VCaP (cell line): ENCODE measurements at regions not wholly inside any gene's neighbourhood (a gene's known extent, or its start where the extent isn't known, plus 50 kb on each side); places are given as distances from the start of the nearest gene placed in this dataset.

Experiments used
- H3K27ac ChIP-seq: fragments of 450-650 bp; 2 replicates; pipeline ENCODE4 v1.5.1; 2017
- TF ChIP-seq, protein P1 (sequence below): fragments of 450-650 bp; conservative IDR thresholded peaks from 2 replicates; pipeline ENCODE4 v1.5.1; 2017; ENCODE audit warnings: mild to moderate bottlenecking, moderate library complexity

DNA sequence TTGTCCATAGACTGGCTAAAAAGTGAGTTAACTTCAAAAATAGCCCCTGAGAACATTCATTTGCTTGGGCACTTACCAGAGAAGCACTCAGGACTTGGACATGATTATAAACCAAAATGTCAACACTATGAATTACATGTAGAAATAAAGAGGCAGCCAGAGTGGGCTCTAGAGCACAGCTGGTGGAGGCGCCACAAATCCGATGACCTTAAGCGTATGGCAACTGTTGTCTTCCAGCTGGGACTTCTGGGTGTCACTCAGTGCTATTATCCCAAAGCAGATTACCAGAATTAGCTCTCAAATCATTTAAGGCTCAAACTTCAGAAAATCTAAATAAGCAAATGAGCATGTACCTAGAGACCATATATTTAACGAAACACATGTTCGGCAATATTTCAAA lies 1255.5 kb upstream of the SLC10A2 start:
- TF ChIP-seq, protein P1, sequence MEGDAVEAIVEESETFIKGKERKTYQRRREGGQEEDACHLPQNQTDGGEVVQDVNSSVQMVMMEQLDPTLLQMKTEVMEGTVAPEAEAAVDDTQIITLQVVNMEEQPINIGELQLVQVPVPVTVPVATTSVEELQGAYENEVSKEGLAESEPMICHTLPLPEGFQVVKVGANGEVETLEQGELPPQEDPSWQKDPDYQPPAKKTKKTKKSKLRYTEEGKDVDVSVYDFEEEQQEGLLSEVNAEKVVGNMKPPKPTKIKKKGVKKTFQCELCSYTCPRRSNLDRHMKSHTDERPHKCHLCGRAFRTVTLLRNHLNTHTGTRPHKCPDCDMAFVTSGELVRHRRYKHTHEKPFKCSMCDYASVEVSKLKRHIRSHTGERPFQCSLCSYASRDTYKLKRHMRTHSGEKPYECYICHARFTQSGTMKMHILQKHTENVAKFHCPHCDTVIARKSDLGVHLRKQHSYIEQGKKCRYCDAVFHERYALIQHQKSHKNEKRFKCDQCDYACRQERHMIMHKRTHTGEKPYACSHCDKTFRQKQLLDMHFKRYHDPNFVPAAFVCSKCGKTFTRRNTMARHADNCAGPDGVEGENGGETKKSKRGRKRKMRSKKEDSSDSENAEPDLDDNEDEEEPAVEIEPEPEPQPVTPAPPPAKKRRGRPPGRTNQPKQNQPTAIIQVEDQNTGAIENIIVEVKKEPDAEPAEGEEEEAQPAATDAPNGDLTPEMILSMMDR, result no peak
- H3K27ac ChIP-seq, result no peak overlapping the region

DNA sequence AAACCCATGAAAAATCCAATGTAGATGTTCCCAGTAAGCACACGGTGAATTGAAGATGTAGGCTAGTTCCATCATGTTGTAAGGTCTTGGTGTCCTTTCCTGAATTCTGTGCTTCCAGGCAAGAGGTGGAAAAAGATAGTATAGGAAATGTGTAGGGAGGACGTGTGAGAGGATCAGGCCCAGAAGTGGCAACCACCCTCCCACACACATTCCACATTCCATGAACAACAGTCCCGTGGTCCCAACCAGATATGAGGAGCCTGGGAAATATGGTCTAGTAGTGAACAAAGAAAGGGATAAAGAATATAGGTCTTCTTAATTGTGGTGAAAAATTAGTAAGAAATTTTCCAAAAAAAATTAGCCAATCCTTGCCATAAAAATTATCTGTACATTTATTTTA lies 1254.2 kb upstream of the SLC10A2 start:
- H3K27ac ChIP-seq, result no peak overlapping the region
- TF ChIP-seq, protein P1, result no peak

DNA sequence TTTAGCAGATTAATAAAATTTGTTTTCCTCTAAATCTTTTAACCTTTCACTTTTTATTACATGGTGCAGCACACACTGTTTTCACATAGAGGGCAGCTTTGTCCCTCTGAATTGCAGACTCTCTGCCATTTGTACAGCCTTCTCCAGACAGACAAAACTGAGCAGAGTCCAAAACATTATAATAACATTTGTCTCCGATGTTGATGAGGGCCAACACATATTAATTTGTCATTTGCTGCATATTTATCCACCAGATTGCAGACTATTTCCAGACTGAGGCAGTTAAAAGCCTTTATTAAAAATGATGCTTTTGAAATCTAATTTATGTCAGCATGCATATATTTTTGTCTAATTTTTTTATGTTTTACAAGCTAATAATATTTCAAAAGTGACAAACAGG lies 1251.9 kb upstream of the SLC10A2 start:
- peak overlapping the region; percentile 23; the same call in 1 of the 2 replicates for H3K27ac ChIP-seq
- TF ChIP-seq, protein P1, result peak; percentile 86

DNA sequence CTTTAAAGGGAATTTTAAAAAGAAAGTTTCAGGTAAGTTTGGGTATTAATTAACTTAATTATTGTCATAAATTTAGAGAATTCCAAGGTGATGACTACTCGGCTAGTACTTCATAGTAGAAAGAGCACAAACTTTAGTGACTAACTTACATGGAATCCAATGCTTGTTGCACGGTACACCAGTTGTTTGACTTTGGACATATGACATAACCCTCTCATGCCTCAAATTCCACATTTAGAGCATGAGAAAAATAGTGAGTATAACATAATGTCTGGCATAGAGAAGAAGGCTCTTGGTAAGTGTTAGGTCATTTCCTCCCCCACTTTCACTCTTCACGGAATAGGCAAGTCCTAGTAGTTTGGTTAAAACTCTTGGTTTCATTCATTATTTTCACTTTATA lies 1249.4 kb upstream of the SLC10A2 start:
- no peak overlapping the region; the same call in 1 of the 2 replicates for H3K27ac ChIP-seq
- TF ChIP-seq, protein P1, result no peak

DNA sequence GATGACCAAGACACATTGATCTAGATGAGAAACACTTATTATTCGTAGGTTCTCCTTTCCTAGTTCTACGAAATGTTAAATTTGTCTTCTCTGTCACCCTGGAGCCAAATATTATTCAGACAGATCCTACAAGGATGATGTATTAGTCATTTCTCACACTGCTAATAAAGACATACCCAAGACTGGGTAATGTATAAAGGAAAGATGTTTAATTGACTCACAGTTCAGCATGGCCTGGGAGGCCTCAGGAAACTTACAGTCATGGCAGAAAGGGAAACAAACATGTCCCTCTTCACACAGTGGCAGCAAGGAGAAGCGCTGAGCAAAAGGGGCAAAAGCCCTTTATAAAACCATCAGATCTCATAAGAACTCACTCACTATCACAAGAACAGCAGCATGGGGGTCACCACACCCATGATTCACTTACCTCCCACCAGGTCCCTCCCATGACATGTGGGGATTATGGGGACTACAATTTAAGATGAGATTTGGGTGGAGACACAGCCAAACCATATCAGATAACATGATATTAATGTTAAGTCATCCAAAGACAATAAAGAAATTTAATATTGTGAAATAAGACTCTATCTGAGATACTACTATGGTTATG lies 1248.8 kb upstream of the SLC10A2 start:
- TF ChIP-seq, protein P1, result no peak
- peak overlapping the region; percentile 23; the same call in 1 of the 2 replicates for H3K27ac ChIP-seq

DNA sequence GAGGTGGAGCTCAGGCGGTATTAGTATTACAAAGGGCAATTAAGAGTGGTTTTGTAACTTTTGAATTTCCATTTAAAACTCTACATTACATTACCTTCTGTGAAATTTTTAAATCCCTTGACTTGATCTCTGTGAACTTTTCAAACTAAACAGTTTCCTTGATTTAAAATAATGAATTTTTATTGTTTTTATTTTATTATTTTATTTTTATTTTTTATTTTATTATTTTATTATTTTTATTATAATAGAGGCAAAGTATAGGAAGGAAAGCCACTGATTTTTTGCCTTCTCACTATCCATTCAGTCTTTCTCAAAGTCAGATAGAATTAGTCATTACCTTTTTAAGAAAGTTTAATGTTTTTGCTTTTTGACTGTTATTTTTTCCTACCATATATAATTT lies 1248.1 kb upstream of the SLC10A2 start:
- TF ChIP-seq, protein P1, result no peak
- H3K27ac ChIP-seq, result peak overlapping the region; percentile 76; the same call in 1 of the 2 replicates

DNA sequence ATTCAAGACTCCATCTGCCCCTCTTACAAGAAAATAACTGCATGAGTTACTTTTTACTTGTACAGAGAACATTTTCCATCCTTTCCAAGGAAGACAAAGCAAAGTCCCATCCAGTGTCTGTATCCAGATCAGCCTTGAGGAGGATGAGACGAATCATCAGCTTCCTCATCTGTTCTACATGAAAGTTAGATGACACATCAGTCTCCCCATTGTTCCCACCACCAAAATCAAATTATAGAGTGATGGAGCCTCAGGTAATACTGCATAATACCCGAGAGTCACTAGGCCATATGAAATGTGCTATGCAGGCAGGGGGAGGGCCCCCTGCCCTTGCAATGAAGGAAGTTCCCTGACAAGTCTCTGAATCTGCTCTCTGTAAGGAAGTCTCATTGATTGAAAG lies 1244.6 kb upstream of the SLC10A2 start:
- H3K27ac ChIP-seq, result peak overlapping the region; percentile 76
- TF ChIP-seq, protein P1, result no peak
